ENCODE measurements at regions not wholly inside any gene's neighbourhood (a gene's known extent, or its start where the extent isn't known, plus 50 kb on each side); places are given as distances from the start of the nearest gene placed in this dataset.

DNA sequence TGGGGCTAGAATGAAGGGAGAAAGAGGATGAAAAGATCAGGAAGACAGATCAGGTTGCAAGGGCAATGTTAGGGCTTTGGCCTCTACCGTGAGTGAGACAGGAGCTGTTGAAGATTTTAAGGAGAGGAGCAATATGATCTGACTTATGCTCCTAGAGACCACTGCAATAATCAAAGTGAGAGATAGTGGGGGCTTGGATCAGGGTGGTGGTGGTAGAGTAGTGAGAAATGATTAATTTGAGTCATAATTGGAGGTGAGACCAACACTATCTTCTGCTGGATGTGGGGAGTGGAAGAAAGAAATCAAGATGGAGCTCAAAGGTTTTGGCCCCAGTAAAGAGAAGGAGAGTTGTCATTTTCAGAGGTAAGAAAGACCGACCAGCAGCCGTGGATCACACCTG lies 140.7 kb upstream of the TMEM170B start (continued):
- TF ChIP-seq, protein P1, sequence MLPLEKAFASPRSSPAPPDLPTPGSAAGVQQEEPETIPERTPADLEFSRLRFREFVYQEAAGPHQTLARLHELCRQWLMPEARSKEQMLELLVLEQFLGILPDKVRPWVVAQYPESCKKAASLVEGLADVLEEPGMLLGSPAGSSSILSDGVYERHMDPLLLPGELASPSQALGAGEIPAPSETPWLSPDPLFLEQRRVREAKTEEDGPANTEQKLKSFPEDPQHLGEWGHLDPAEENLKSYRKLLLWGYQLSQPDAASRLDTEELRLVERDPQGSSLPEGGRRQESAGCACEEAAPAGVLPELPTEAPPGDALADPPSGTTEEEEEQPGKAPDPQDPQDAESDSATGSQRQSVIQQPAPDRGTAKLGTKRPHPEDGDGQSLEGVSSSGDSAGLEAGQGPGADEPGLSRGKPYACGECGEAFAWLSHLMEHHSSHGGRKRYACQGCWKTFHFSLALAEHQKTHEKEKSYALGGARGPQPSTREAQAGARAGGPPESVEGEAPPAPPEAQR (CRISPR knock-in tag; IDR thresholded peaks at IDR 0.05), result no peak
- TF ChIP-seq, protein P2, sequence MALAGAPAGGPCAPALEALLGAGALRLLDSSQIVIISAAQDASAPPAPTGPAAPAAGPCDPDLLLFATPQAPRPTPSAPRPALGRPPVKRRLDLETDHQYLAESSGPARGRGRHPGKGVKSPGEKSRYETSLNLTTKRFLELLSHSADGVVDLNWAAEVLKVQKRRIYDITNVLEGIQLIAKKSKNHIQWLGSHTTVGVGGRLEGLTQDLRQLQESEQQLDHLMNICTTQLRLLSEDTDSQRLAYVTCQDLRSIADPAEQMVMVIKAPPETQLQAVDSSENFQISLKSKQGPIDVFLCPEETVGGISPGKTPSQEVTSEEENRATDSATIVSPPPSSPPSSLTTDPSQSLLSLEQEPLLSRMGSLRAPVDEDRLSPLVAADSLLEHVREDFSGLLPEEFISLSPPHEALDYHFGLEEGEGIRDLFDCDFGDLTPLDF (CRISPR knock-in tag; IDR thresholded peaks at IDR 0.05), result no peak
- TF ChIP-seq NR3C1 (CRISPR knock-in tag; conservative IDR thresholded peaks at IDR 0.05; ENCODE audit: low read depth) (no peak), ZNF317 (CRISPR knock-in tag; IDR thresholded peaks at IDR 0.05; ENCODE audit: borderline replicate concordance, low read depth) (no peak), FOXK1 (CRISPR knock-in tag; IDR thresholded peaks at IDR 0.05) (no peak), HMGA2 (CRISPR knock-in tag; IDR thresholded peaks at IDR 0.05) (no peak), MXD4 (CRISPR knock-in tag; IDR thresholded peaks at IDR 0.05; ENCODE audit: borderline replicate concordance) (no peak)
- TF ChIP-seq, protein P3, sequence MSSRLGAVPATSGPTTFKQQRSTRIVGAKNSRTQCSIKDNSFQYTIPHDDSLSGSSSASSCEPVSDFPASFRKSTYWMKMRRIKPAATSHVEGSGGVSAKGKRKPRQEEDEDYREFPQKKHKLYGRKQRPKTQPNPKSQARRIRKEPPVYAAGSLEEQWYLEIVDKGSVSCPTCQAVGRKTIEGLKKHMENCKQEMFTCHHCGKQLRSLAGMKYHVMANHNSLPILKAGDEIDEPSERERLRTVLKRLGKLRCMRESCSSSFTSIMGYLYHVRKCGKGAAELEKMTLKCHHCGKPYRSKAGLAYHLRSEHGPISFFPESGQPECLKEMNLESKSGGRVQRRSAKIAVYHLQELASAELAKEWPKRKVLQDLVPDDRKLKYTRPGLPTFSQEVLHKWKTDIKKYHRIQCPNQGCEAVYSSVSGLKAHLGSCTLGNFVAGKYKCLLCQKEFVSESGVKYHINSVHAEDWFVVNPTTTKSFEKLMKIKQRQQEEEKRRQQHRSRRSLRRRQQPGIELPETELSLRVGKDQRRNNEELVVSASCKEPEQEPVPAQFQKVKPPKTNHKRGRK (CRISPR knock-in tag; IDR thresholded peaks at IDR 0.05; ENCODE audit: borderline replicate concordance), result no peak
- TF ChIP-seq, protein P4, sequence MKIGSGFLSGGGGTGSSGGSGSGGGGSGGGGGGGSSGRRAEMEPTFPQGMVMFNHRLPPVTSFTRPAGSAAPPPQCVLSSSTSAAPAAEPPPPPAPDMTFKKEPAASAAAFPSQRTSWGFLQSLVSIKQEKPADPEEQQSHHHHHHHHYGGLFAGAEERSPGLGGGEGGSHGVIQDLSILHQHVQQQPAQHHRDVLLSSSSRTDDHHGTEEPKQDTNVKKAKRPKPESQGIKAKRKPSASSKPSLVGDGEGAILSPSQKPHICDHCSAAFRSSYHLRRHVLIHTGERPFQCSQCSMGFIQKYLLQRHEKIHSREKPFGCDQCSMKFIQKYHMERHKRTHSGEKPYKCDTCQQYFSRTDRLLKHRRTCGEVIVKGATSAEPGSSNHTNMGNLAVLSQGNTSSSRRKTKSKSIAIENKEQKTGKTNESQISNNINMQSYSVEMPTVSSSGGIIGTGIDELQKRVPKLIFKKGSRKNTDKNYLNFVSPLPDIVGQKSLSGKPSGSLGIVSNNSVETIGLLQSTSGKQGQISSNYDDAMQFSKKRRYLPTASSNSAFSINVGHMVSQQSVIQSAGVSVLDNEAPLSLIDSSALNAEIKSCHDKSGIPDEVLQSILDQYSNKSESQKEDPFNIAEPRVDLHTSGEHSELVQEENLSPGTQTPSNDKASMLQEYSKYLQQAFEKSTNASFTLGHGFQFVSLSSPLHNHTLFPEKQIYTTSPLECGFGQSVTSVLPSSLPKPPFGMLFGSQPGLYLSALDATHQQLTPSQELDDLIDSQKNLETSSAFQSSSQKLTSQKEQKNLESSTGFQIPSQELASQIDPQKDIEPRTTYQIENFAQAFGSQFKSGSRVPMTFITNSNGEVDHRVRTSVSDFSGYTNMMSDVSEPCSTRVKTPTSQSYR (CRISPR knock-in tag; IDR thresholded peaks at IDR 0.05), result no peak

DNA sequence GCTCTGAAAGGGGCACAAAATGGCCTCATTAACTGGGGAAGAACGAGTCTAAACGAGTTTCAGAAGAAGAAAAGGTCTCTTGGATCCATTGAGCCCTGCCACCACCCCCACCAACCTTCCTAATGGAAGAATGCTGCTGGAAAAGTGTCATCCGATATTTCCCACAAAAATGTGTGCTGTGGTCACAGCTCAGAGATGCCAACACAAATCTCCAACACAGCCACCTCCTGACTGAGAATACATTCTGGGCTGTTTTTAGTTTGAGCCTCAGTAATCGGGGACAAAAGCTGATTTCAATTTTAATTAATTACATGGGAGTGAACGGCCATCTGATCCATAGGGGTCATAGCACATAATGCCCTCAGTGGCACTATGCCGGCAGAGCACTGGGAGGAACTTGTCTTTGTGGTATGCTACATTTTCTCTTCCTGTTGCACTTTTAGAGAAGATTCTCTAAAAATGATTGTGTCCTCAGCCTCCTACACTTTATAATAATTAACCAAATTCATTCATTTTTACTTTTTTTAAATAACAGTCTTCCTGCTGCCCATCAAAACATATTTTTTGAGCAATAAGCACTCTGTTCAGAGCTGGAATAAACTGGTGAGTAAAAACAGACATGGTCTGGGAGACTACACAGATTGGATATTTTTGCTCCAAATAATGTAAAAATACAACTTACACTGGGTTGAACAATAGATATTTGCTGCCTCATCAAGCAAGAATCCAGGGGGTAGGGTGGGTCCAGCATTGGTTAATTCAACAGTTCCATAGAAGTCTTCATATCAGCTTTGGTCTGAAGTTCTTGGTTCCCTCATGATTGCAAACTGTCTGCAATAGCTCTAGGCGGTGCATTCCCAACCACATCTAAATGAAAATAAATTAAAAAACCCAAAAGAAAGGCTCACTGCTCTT lies 143.6 kb upstream of the TMEM170B start:
- TF ChIP-seq GABPB1 (CRISPR knock-in tag; IDR thresholded peaks at IDR 0.05), result no peak
- no peak for TF ChIP-seq FOXJ3 (CRISPR knock-in tag; IDR thresholded peaks at IDR 0.05; ENCODE audit: borderline replicate concordance)
- no peak for TF ChIP-seq SMAD4 (CRISPR knock-in tag; IDR thresholded peaks at IDR 0.05)
- no peak for TF ChIP-seq FOXP1 (CRISPR knock-in tag; IDR thresholded peaks at IDR 0.05; ENCODE audit: borderline replicate concordance)
- TF ChIP-seq CREM (CRISPR knock-in tag; IDR thresholded peaks at IDR 0.05), result no peak
- no peak for DNase-seq (ENCODE audit: low spot score)
- ChIA-PET CTCF (no interaction called here), POLR2A (no interaction called here)
- Mint-ChIP-seq H3K27ac (no peak overlapping the region), H3K36me3 (no peaks in the 10 kb centered on the region), H3K9me3 (peaks cover 11% of the 10 kb centered on the region; the same call in 1 of the 2 replicates), H3K4me3 (no peak overlapping the region), H3K27me3 (ENCODE audit: low read depth) (no peaks in the 10 kb centered on the region), H3K4me1 (no peaks in the 10 kb centered on the region)
- ATAC-seq, result no peak

DNA sequence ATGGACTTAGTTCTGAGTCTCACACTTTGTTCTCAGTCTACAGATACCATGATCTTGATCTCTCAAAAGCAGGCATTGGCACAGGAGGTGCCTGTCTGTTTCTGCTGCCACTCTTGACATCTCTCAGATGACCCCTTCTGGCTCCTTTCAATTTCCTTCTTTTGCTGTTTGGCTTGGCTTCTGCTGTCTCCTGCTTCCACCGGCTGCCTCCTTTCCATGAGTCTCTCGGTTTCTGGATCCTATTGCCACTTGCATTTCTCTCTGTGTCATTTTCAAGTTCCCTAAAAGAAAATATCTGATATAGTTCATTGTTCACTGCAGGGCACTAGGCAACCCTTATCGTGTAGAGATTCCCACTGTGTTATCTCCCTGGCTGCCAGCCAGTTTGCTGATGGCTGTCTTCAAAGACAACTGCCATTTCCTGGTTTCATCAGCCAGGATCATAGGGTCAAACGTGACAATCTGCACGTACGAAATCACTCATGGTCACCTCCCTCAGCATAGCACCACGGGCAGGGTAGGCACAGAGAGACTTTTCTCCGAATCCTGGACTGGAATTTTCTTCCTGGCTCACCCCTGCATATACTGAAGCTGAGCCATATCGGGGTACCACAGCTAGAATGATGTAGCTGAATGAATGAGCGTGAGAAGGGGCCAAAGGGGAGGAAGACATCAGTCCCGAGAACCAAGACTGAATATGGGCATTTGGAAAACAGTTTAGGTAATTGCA lies 144.6 kb upstream of the TMEM170B start:
- H3K4me1 Mint-ChIP-seq, result no peaks in the 10 kb centered on the region
- ChIA-PET POLR2A (no interaction called here), CTCF (no interaction called here)
- DNase-seq (ENCODE audit: low spot score), result no peak
- H3K9me3 Mint-ChIP-seq, result peaks cover 11% of the 10 kb centered on the region; the same call in 1 of the 2 replicates
- no peak overlapping the region for H3K27ac Mint-ChIP-seq
- no peak for ATAC-seq
- no peaks in the 10 kb centered on the region for H3K36me3 Mint-ChIP-seq
- TF ChIP-seq PRRX2 (CRISPR knock-in tag; IDR thresholded peaks at IDR 0.05), result no peak
- peak; percentile 100 for TF ChIP-seq GABPB1 (CRISPR knock-in tag; IDR thresholded peaks at IDR 0.05)
- no peak overlapping the region for H3K4me3 Mint-ChIP-seq
- H3K27me3 Mint-ChIP-seq (ENCODE audit: low read depth), result no peaks in the 10 kb centered on the region

All from WTC11 (cell line).